AG10803 (cell line): ENCODE measurements at regions not wholly inside any gene's neighbourhood (a gene's known extent, or its start where the extent isn't known, plus 50 kb on each side); places are given as distances from the start of the nearest gene placed in this dataset.

ENCODE experiments used
- DNase-seq: peaks from one replicate; pipeline ENCODE4 v3.0.0; 2010; ENCODE audit warnings: low read depth
- H3K4me3 ChIP-seq: 2 replicates; pipeline ENCODE4 v1.5.1; 2011; ENCODE audit warnings: mild to moderate bottlenecking, low read length, control low read depth
- CTCF ChIP-seq: conservative IDR thresholded peaks from 2 replicates; pipeline ENCODE4 v1.5.1; 2011; ENCODE audit warnings: mild to moderate bottlenecking, low read length, control low read depth, inconsistent platforms

GRCh38 chr1:56084246-56084645 is 495.1 kb downstream of the PLPP3 start:
- no peak for DNase-seq
- TF ChIP-seq CTCF = no peak
- H3K4me3 ChIP-seq = no peak overlapping the region

GRCh38 chr1:56081736-56082135 is 497.6 kb downstream of the PLPP3 start:
- DNase-seq = no peak
- H3K4me3 ChIP-seq = peak overlapping the region; percentile 50
- no peak for TF ChIP-seq CTCF

GRCh38 chr1:56081173-56081572 is 498.2 kb downstream of the PLPP3 start:
- peak; percentile 95 for DNase-seq
- TF ChIP-seq CTCF = no peak
- peak overlapping the region; percentile 50 for H3K4me3 ChIP-seq

GRCh38 chr1:56080123-56080522 is 499.2 kb downstream of the PLPP3 start:
- no peak for TF ChIP-seq CTCF
- DNase-seq = peak; percentile 32
- no peak overlapping the region for H3K4me3 ChIP-seq

- no peak for TF ChIP-seq CTCF
- DNase-seq = no peak
- no peak overlapping the region for H3K4me3 ChIP-seq
These were observed 500.0 kb downstream of the PLPP3 start for GRCh38 chr1:56079391-56079790.

GRCh38 chr1:56077206-56077605 is 502.2 kb downstream of the PLPP3 start:
- TF ChIP-seq CTCF = no peak
- DNase-seq = peak; percentile 61
- H3K4me3 ChIP-seq = no peak overlapping the region

- TF ChIP-seq CTCF = no peak
- peak; percentile 100 for DNase-seq
- H3K4me3 ChIP-seq = no peak overlapping the region
These were observed 505.2 kb downstream of the PLPP3 start for GRCh38 chr1:56074007-56074651.
